Ramos (cell line): ENCODE measurements at regions not wholly inside any gene's neighbourhood (a gene's known extent, or its start where the extent isn't known, plus 50 kb on each side); places are given as distances from the start of the nearest gene placed in this dataset.
"Not testable (repeated sequence)": the region's sequence is repeated elsewhere in the genome, so short reads cannot be mapped to it uniquely, and the experiment has no call there.

Source experiments
- in situ Hi-C: fragments of 300-500 bp; cut with MboI; formaldehyde crosslinking; loops from one replicate; pipeline ENCODE4 v1.14.3; 2022; ENCODE audit warnings: low sequenced_read_pairs; ENCODE audit not compliant: unreplicated experiment

DNA sequence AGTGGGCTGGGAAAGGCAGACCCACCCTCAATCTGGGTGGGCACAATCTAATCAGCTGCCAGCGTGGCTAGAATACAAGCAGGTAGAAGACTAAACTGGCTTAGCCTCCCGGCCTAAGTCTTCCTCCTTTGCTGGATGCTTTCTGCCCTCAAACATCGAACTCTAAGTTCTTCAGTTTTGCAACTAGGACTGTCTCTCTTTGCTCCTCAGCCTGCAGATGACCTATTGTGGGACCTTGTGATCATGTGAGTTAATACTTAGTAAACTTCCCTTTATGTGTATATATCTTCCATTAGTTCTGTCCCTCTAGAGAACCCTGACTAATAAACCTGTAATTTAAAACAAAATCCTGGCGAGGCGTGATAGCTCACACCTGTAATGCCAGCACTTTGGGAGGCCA lies 51.8 kb upstream of the SLC39A8 start:
- in situ Hi-C loops, result not testable (repeated sequence)

DNA sequence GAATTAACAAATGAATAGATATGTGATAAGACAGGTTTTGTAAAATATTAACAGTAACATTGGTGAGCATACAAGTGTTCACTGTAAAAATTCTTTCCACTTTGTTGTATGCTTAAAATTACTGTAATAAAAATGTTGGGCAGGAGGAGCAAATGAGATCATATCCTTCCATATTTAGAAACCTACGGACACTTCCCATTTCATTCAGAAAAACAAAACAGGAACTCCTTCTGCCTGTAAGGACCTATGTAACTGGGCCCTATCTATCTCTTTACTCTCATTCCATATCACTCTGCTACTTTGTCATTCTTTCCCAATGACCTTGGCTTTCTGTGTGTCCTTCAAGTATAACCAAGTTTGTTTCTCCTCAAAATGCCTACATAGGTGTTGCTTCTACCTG lies 53.7 kb upstream of the SLC39A8 start:
- in situ Hi-C loops, result no loop called here

DNA sequence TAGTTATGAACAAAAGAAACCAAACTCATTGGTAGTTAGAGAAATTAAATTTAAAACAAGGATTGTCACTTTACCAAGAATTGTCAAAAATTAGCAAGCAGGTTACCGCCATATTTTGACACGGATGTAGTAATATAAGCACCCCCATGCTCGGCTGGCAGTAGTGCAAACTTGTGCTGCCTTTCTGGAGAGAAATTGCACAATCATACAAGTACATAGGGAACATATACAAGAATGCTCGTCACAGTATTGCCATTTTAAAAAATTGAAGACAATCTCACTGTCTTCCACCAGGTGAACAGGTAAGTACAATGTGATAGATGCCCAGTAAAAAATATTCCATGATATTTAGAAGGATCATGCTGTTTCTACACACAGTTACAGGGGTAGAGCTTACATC lies 55.6 kb upstream of the SLC39A8 start:
- in situ Hi-C loops, result no loop called here

DNA sequence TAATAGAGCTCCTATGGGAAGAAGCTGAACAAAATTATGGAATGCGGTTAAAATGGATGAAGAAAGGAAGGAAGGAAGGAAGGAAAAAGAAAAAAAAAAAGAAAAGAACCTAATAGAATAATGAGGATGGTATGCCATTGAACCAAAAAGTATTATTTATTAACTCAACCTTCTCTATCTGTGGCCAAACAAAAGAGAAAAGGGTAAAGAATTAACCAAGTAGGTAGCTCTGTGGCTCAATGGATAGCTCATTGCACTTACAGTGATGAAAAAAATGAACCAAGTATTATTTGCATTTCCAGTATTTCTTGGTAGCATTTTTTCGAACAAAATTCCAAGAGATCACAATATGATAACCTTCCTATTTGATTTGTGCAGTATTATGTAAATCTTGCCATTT lies 56.9 kb upstream of the SLC39A8 start:
- in situ Hi-C loops, result no loop called here

GRCh38 chr4:102403116-102403515 lies 57.8 kb upstream of the SLC39A8 start:
- in situ Hi-C loops, result no loop called here

DNA sequence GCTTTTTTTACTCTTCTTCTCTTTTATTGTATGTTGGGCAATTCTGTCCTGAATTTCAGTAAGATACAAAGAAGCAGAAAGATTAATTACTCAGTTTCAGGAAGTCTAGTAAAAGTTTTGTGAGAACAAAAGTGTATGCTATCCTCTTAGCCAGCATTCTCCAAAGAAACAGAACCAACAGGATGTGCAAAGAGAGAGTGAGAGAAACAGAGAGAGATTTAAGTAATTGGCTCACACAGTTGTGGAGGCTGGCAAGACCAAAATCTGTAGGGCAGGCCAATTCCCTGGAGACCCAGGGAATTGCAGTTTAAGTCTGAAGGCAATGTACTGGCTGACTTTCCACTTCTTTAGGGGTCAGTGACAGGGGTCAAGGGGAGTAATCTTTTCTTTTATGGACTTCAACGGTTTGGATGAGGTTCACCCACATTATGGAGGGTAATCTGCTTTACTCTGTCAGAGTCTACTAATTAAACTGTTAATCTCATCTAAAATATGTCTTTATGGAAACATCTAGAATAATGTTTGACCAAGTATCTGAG lies 59.2 kb upstream of the SLC39A8 start:
- in situ Hi-C loops, result no loop called here

DNA sequence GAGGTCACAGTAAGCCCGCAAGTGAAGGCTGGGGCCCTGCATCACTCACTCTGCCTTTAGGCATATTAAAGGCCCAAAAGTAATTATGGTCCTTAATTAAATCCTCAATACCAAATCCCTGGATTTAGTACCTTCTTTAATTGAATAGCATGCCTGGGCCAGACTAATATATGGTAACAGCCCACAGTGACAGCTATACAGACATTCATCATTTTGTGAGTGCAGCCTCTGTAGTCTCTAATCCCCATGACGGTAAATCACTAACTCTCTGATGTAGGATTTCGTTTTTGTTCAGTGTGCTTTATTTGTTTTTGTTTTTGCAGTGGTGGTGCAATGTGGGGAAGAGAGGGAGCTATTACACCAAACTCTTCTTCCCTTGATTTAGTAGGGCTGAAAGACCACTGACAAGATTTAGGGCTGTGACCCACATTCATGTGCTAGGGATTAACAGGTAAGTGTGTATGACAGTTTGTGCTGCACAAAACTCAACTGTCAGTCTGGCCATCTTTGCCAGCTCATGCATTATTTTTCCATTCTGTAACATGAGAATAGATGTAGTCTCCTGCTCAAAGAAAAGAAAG lies 60.6 kb upstream of the SLC39A8 start:
- in situ Hi-C loops, result no loop called here

GRCh38 chr4:102410884-102411283 lies 65.6 kb upstream of the SLC39A8 start:
- in situ Hi-C loops, result not testable (repeated sequence)

- in situ Hi-C loops, result no loop called here
Observed at GRCh38 chr4:102411408-102411807, 66.1 kb upstream of the SLC39A8 start.

DNA sequence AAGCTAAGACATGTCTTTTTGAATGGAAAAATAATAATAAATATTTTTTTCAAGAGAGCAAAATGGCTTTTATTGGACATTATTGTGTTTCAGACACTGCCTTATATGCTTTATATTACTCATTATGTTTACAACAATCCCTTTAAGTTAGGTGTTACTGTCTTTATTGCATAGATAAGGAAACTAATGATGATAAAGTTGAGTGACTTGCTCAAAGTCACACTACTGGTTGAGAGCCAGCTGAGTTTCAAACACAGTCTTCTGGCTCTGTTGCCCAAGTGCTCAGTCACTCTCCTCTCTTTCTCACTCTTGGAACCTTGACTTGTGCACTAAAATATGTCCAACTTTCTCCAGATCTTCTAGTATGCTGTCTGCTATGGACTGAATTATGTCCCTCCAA lies 71.5 kb upstream of the SLC39A8 start:
- in situ Hi-C loops, result no loop called here

GRCh38 chr4:102420563-102421398 lies 75.5 kb upstream of the SLC39A8 start:
- in situ Hi-C loops, result no loop called here

- in situ Hi-C loops, result no loop called here
Observed at GRCh38 chr4:102422843-102423242, 77.6 kb upstream of the SLC39A8 start.

- in situ Hi-C loops, result no loop called here
Observed at GRCh38 chr4:102423375-102423774, 77.8 kb upstream of the NFKB1 start.

DNA sequence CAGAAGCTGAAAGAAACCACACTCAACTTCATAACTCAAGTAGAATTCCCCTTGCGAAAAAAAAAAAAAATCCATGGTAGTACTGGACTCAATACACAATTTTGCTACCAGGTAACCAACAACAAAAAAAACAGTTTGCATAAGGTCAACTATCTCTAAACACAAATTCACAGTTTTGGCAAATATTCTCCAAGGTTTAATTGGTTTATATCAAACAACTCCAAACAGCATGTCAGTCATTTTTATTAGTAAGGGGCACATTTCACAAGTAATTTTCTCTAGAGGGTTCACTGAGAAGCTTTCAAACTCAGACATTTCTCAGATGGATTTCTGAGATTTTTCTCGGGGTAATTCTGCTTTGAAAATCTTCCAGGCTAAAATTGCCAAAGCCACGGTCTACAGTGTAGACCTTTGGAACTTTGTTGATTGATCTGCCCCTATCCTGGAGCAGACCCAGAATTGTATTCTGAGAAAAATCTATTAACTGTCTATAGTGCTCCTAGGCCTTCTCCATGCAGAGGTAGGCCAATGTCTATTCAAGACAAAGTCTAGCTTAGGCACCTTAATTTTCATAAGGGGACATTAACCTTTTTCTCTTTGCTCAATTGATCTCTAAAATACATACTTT lies 73.7 kb upstream of the NFKB1 start:
- in situ Hi-C loops, result no loop called here

- in situ Hi-C loops, result no loop called here
Observed at GRCh38 chr4:102428122-102428521, 73.0 kb upstream of the NFKB1 start.

DNA sequence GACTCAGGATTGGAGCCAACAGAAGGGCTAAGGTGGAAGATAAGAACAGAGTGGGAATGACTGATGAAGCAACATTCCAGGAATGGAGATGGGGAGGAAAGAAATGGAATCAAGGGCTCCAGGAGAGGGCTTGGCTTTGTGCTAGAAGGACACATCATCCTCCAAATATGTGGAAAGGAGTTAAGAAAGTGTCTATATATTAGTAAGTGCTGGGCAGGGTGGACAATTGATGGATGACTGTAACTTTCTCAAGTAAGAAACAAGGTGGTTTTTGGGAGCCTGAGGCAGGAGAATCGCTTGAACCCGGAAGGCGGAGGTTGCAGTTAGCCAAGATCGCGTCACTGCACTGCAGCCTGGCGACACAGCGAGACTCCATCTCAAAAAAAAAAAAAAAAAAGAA lies 71.6 kb upstream of the NFKB1 start:
- in situ Hi-C loops, result no loop called here

- in situ Hi-C loops, result loop anchor here (10.0 kb wide), 1 partner anchor 574 kb away; no protein-coding TSS in a partner anchor
Observed at GRCh38 chr4:102430461-102430910, 70.7 kb upstream of the NFKB1 start.

GRCh38 chr4:102431608-102431961 lies 69.6 kb upstream of the NFKB1 start:
- in situ Hi-C loops, result loop anchor here (10.0 kb wide), 1 partner anchor 573 kb away; no protein-coding TSS in a partner anchor

DNA sequence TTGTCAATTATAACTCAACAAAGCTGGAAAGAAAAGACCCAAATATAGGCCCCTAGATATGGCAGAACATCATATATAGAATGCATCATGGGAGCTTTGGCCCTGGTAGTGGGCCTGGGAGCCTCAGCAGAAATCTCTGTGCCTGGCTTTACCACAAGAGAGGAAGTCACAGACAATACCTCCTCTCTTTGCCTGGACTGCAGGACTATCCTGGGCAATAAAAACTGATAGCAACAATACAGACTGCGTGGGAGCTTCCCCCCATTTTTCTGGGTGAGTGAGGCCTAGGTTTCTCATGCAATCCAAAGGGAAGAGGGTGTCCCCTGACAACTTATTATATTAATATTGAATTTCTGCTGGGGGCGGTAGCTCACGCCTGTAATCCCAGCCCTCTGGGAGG lies 64.0 kb upstream of the NFKB1 start:
- in situ Hi-C loops, result loop anchor here (10.0 kb wide), 1 partner anchor 568 kb away; no protein-coding TSS in a partner anchor

- in situ Hi-C loops, result loop anchor here (10.0 kb wide), 1 partner anchor 566 kb away; no protein-coding TSS in a partner anchor
Observed at GRCh38 chr4:102438396-102439235, 62.5 kb upstream of the NFKB1 start.
